ENCODE measurements at regions not wholly inside any gene's neighbourhood (a gene's known extent, or its start where the extent isn't known, plus 50 kb on each side); places are given as distances from the start of the nearest gene placed in this dataset.

- Histone ChIP-seq H3K27ac (ENCODE audit: low read depth, low read length, severe bottlenecking) (no peak overlapping the region), H3K4me1 (ENCODE audit: control insufficient read depth, insufficient read depth, low read length, poor library complexity, severe bottlenecking) (peaks cover 15% of the 10 kb centered on the region), H3K9me3 (ENCODE audit: control insufficient read depth, low read length) (no peaks in the 10 kb centered on the region), H3K4me3 (ENCODE audit: extremely low read depth, insufficient read depth, low read length, poor library complexity, severe bottlenecking) (no peak overlapping the region), H3K36me3 (ENCODE audit: control insufficient read depth, insufficient read depth, low read length) (no peaks in the 10 kb centered on the region)
- 0% methylated on average over 1 of the region's 2 CpGs for WGBS, 2 experiments (ENCODE audit: insufficient coverage in 2 of 2)
These were observed 371.7 kb upstream of the KITLG start for GRCh38 chr12:88951860-88952561.

GRCh38 chr12:88951177-88951576, 370.9 kb upstream of the KITLG start:
- Histone ChIP-seq H3K27ac (ENCODE audit: low read depth, low read length, severe bottlenecking) (no peak overlapping the region), H3K4me3 (ENCODE audit: extremely low read depth, insufficient read depth, low read length, poor library complexity, severe bottlenecking) (no peak overlapping the region), H3K9me3 (ENCODE audit: control insufficient read depth, low read length) (no peaks in the 10 kb centered on the region), H3K4me1 (ENCODE audit: control insufficient read depth, insufficient read depth, low read length, poor library complexity, severe bottlenecking) (peaks cover 21% of the 10 kb centered on the region), H3K36me3 (ENCODE audit: control insufficient read depth, insufficient read depth, low read length) (no peaks in the 10 kb centered on the region)
- no CpG with 5 or more reads among the region's 2 CpGs for WGBS, 2 experiments (ENCODE audit: insufficient coverage in 2 of 2)

- H3K36me3 ChIP-seq (ENCODE audit: control insufficient read depth, insufficient read depth, low read length) = no peaks in the 10 kb centered on the region
- H3K4me1 ChIP-seq (ENCODE audit: control insufficient read depth, insufficient read depth, low read length, poor library complexity, severe bottlenecking) = peaks cover 27% of the 10 kb centered on the region
- H3K4me3 ChIP-seq (ENCODE audit: extremely low read depth, insufficient read depth, low read length, poor library complexity, severe bottlenecking) = no peak overlapping the region
- H3K9me3 ChIP-seq (ENCODE audit: control insufficient read depth, low read length) = no peaks in the 10 kb centered on the region
- no peak overlapping the region for H3K27ac ChIP-seq (ENCODE audit: low read depth, low read length, severe bottlenecking)
- 88 to 100% methylated on average over 1 to 3 of the region's 3 CpGs for WGBS, 2 experiments (ENCODE audit: insufficient coverage in 2 of 2)
These were observed 367.3 kb upstream of the KITLG start for GRCh38 chr12:88947486-88948043.

GRCh38 chr12:88946372-88946997, 366.2 kb upstream of the KITLG start:
- peak overlapping the region; percentile 60 for H3K27ac ChIP-seq (ENCODE audit: low read depth, low read length, severe bottlenecking)
- 79 to 95% methylated on average over 2 to 4 of the region's 5 CpGs for WGBS, 2 experiments (ENCODE audit: insufficient coverage in 2 of 2)

GRCh38 chr12:88945051-88945732, 364.9 kb upstream of the KITLG start:
- H3K4me1 ChIP-seq (ENCODE audit: control insufficient read depth, insufficient read depth, low read length, poor library complexity, severe bottlenecking) = peaks cover 17% of the 10 kb centered on the region
- no peaks in the 10 kb centered on the region for H3K9me3 ChIP-seq (ENCODE audit: control insufficient read depth, low read length)
- no peak overlapping the region for H3K4me3 ChIP-seq (ENCODE audit: extremely low read depth, insufficient read depth, low read length, poor library complexity, severe bottlenecking)
- 83 to 94% methylated on average over 3 of the region's 3 CpGs for WGBS, 2 experiments (ENCODE audit: insufficient coverage in 2 of 2)
- H3K36me3 ChIP-seq (ENCODE audit: control insufficient read depth, insufficient read depth, low read length) = no peaks in the 10 kb centered on the region
- no peak overlapping the region for H3K27ac ChIP-seq (ENCODE audit: low read depth, low read length, severe bottlenecking)

More at GRCh38 chr12:88946372-88946997, 366.2 kb upstream of the KITLG start:
- H3K4me3 ChIP-seq (ENCODE audit: extremely low read depth, insufficient read depth, low read length, poor library complexity, severe bottlenecking) = no peak overlapping the region
- peaks cover 17% of the 10 kb centered on the region for H3K4me1 ChIP-seq (ENCODE audit: control insufficient read depth, insufficient read depth, low read length, poor library complexity, severe bottlenecking)
- no peaks in the 10 kb centered on the region for H3K36me3 ChIP-seq (ENCODE audit: control insufficient read depth, insufficient read depth, low read length)
- no peaks in the 10 kb centered on the region for H3K9me3 ChIP-seq (ENCODE audit: control insufficient read depth, low read length)

GRCh38 chr12:88944397-88944796, 364.1 kb upstream of the KITLG start:
- Histone ChIP-seq H3K27ac (ENCODE audit: low read depth, low read length, severe bottlenecking) (peak overlapping the region; percentile 24), H3K9me3 (ENCODE audit: control insufficient read depth, low read length) (no peaks in the 10 kb centered on the region), H3K4me3 (ENCODE audit: extremely low read depth, insufficient read depth, low read length, poor library complexity, severe bottlenecking) (no peak overlapping the region), H3K4me1 (ENCODE audit: control insufficient read depth, insufficient read depth, low read length, poor library complexity, severe bottlenecking) (peaks cover 17% of the 10 kb centered on the region), H3K36me3 (ENCODE audit: control insufficient read depth, insufficient read depth, low read length) (no peaks in the 10 kb centered on the region)
- WGBS, 2 experiments (ENCODE audit: insufficient coverage in 2 of 2) = 75% methylated on average over 2 of the region's 3 CpGs; no CpG with 5 or more reads in 1 of the 2 experiments

GRCh38 chr12:88940854-88941253, 360.6 kb upstream of the KITLG start:
- Histone ChIP-seq H3K27ac (ENCODE audit: low read depth, low read length, severe bottlenecking) (no peak overlapping the region), H3K4me1 (ENCODE audit: control insufficient read depth, insufficient read depth, low read length, poor library complexity, severe bottlenecking) (peaks cover 6% of the 10 kb centered on the region), H3K4me3 (ENCODE audit: extremely low read depth, insufficient read depth, low read length, poor library complexity, severe bottlenecking) (no peak overlapping the region), H3K9me3 (ENCODE audit: control insufficient read depth, low read length) (no peaks in the 10 kb centered on the region), H3K36me3 (ENCODE audit: control insufficient read depth, insufficient read depth, low read length) (no peaks in the 10 kb centered on the region)
- 87 to 93% methylated on average over 2 of the region's 2 CpGs for WGBS, 2 experiments (ENCODE audit: insufficient coverage in 2 of 2)

GRCh38 chr12:88935856-88936255, 355.6 kb upstream of the KITLG start:
- Histone ChIP-seq H3K4me3 (ENCODE audit: extremely low read depth, insufficient read depth, low read length, poor library complexity, severe bottlenecking) (no peak overlapping the region), H3K9me3 (ENCODE audit: control insufficient read depth, low read length) (no peaks in the 10 kb centered on the region), H3K36me3 (ENCODE audit: control insufficient read depth, insufficient read depth, low read length) (no peaks in the 10 kb centered on the region), H3K4me1 (ENCODE audit: control insufficient read depth, insufficient read depth, low read length, poor library complexity, severe bottlenecking) (peaks cover 7% of the 10 kb centered on the region), H3K27ac (ENCODE audit: low read depth, low read length, severe bottlenecking) (no peak overlapping the region)
- no CpG with 5 or more reads among the region's 3 CpGs for WGBS, 2 experiments (ENCODE audit: insufficient coverage in 2 of 2)

- Histone ChIP-seq H3K4me3 (ENCODE audit: extremely low read depth, insufficient read depth, low read length, poor library complexity, severe bottlenecking) (no peak overlapping the region), H3K9me3 (ENCODE audit: control insufficient read depth, low read length) (no peaks in the 10 kb centered on the region), H3K36me3 (ENCODE audit: control insufficient read depth, insufficient read depth, low read length) (no peaks in the 10 kb centered on the region), H3K4me1 (ENCODE audit: control insufficient read depth, insufficient read depth, low read length, poor library complexity, severe bottlenecking) (peaks cover 7% of the 10 kb centered on the region), H3K27ac (ENCODE audit: low read depth, low read length, severe bottlenecking) (no peak overlapping the region)
- WGBS, 2 experiments (ENCODE audit: insufficient coverage in 2 of 2) = 63 to 100% methylated on average over 1 of the region's 3 CpGs
These were observed 354.0 kb upstream of the KITLG start for GRCh38 chr12:88934163-88934747.

- no peak overlapping the region for H3K4me3 ChIP-seq (ENCODE audit: extremely low read depth, insufficient read depth, low read length, poor library complexity, severe bottlenecking)
- WGBS, 2 experiments (ENCODE audit: insufficient coverage in 2 of 2) = 100% methylated on average over 1 of the region's 2 CpGs; no CpG with 5 or more reads in 1 of the 2 experiments
- no peaks in the 10 kb centered on the region for H3K9me3 ChIP-seq (ENCODE audit: control insufficient read depth, low read length)
- H3K27ac ChIP-seq (ENCODE audit: low read depth, low read length, severe bottlenecking) = no peak overlapping the region
- no peaks in the 10 kb centered on the region for H3K36me3 ChIP-seq (ENCODE audit: control insufficient read depth, insufficient read depth, low read length)
- peaks cover 8% of the 10 kb centered on the region for H3K4me1 ChIP-seq (ENCODE audit: control insufficient read depth, insufficient read depth, low read length, poor library complexity, severe bottlenecking)
These were observed 352.2 kb upstream of the KITLG start for GRCh38 chr12:88932457-88932856.

Measured in mesodermal cell (in vitro differentiated cells).